ENCODE measurements at regions not wholly inside any gene's neighbourhood (a gene's known extent, or its start where the extent isn't known, plus 50 kb on each side); places are given as distances from the start of the nearest gene placed in this dataset.
A peak's percentile ranks its signal among the peaks of the same experiment; 100 is the strongest.

GRCh38 chr7:13028825-13029099, 341.3 kb downstream of the ARL4A start:
- no peaks in the 10 kb centered on the region for H3K9me3 ChIP-seq (replicated peaks; ENCODE audit: control insufficient read depth, insufficient read depth, low read length)

More at GRCh38 chr7:13028825-13029099, 341.3 kb downstream of the ARL4A start:
- FAIRE-seq: no peak
- POLR2A ChIA-PET: no interaction called here
- no peak for TF ChIP-seq MYC (IDR thresholded peaks at IDR 0.05; ENCODE audit: low read depth, low read length)
- no peak for TF ChIP-seq EZH2 (IDR thresholded peaks at IDR 0.05; ENCODE audit: borderline replicate concordance, low read depth, low read length, severe bottlenecking)
- TF ChIP-seq JUN (IDR thresholded peaks at IDR 0.05; ENCODE audit: borderline replicate concordance, insufficient read depth, insufficient read length, low read depth): no peak
- TF ChIP-seq POLR2A (IDR thresholded peaks at IDR 0.05; ENCODE audit: low read depth, low read length): no peak
- TF ChIP-seq FOS (IDR thresholded peaks at IDR 0.05; ENCODE audit: borderline replicate concordance, insufficient read depth, low read length): no peak
- no peak for TF ChIP-seq GATA2 (IDR thresholded peaks at IDR 0.05; ENCODE audit: insufficient read depth, insufficient read length, low read depth, low read length)
- TF ChIP-seq MAX (IDR thresholded peaks at IDR 0.05; ENCODE audit: insufficient read depth, insufficient read length): no peak
- no peak for TF ChIP-seq CTCF (IDR thresholded peaks at IDR 0.05; ENCODE audit: extremely low read depth in 1 of 2, insufficient read depth in 1 of 2, low read depth in 1 of 2, low read length in 2 of 2)
- no peak for TF ChIP-seq POLR2AphosphoS5 (IDR thresholded peaks at IDR 0.05; ENCODE audit: insufficient read depth, low read depth, low read length)
- DNase-seq (ENCODE audit: low read depth, low spot score): peak; percentile 80
- dilution Hi-C loops (cut with MboI; ENCODE audit: extremely low pct_ligation_motif_present, low sequenced_read_pairs) (no loop called here), intact Hi-C loops (cut with micrococcal nuclease) (loop anchor here (1.0 to 5.0 kb wide), 6 partner anchors 29 to 341 kb away; partner anchors contain the start of gene ARL4A)
- Histone ChIP-seq H3K36me3 (ENCODE audit: control insufficient read depth in 2 of 2, extremely low read depth in 1 of 2, insufficient read depth in 2 of 2, low read length in 2 of 2) (no peaks in the 10 kb centered on the region), H3K27me3 (ENCODE audit: control insufficient read depth in 2 of 2, insufficient read depth in 2 of 2, low read length in 2 of 2) (no peaks in the 10 kb centered on the region), H2AFZ (ENCODE audit: low read depth, low read length) (peak overlapping the region; percentile 19), H3K9me1 (replicated peaks; ENCODE audit: control insufficient read depth, extremely low read depth, insufficient read depth, low read length) (no peaks in the 10 kb centered on the region), H3K4me2 (ENCODE audit: insufficient read depth, low read length) (peak overlapping the region; percentile 76), H3K9ac (replicated peaks; ENCODE audit: extremely low read depth, insufficient read depth, low read length) (peak overlapping the region; percentile 44), H3K27ac (ENCODE audit: insufficient read depth, low read depth, low read length) (peak overlapping the region; percentile 47), H3K79me2 (ENCODE audit: control insufficient read depth, insufficient read depth, low read length) (no peaks in the 10 kb centered on the region), H3K4me3 (replicated peaks in 1 of 3; ENCODE audit: insufficient read depth in 1 of 3, low read depth in 1 of 3, low read length in 3 of 3) (no peak overlapping the region), H4K20me1 (replicated peaks; ENCODE audit: control insufficient read depth, extremely low read depth, insufficient read depth, low read length) (no peaks in the 10 kb centered on the region), H3K4me1 (ENCODE audit: control insufficient read depth, extremely low read depth, insufficient read depth, low read length) (peaks cover 18% of the 10 kb centered on the region)
- CTCF ChIA-PET: interaction anchor here (0.8 to 1.9 kb wide), 6 partner anchors 13 to 342 kb away, joined by 3 to 6 read pairs (median 3); partner anchors contain the start of gene ARL4A
- BruUV-seq (replicated peaks): TSS peak; percentile 91

Measured in endothelial cell of umbilical vein (primary cell).